Stimulated activated CD8-positive, alpha-beta memory T cell treated with anti-CD3 and anti-CD28 coated beads, Interleukin-4, amount 100 ng/mL, for 48 hours (primary cell): ENCODE measurements at regions not wholly inside any gene's neighbourhood (a gene's known extent, or its start where the extent isn't known, plus 50 kb on each side); places are given as distances from the start of the nearest gene placed in this dataset.
"Not testable (repeated sequence)": the region's sequence is repeated elsewhere in the genome, so short reads cannot be mapped to it uniquely, and the experiment has no call there.

Source experiments
- DNase-seq: peaks from one replicate; pipeline ENCODE4 v3.0.0-alpha.2; 2020

GRCh38 chr10:33100781-33101391, 142.9 kb upstream of the ITGB1 start:
- no peak for DNase-seq

DNA sequence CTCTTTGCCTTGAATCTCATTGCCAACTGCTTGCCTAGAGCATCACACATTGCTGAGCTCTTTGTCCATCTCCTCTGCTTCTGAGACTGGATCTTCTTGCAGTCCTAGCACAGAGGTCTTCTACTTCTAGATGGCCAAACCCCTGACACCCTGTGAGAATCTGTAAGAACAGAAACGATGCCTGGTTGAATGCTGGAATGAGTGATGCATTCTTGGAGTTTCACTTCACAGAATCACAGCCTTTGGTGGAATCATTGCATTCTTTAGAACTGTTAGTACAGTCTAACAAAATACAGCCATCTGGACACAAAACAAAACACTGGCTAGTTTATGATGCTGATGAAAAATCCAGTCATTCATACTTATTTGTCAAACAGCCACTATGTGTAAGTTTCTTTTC, 141.7 kb upstream of the ITGB1 start:
- no peak for DNase-seq

- DNase-seq = no peak
Observed at GRCh38 chr10:33098951-33099663, 141.1 kb upstream of the ITGB1 start.

DNA sequence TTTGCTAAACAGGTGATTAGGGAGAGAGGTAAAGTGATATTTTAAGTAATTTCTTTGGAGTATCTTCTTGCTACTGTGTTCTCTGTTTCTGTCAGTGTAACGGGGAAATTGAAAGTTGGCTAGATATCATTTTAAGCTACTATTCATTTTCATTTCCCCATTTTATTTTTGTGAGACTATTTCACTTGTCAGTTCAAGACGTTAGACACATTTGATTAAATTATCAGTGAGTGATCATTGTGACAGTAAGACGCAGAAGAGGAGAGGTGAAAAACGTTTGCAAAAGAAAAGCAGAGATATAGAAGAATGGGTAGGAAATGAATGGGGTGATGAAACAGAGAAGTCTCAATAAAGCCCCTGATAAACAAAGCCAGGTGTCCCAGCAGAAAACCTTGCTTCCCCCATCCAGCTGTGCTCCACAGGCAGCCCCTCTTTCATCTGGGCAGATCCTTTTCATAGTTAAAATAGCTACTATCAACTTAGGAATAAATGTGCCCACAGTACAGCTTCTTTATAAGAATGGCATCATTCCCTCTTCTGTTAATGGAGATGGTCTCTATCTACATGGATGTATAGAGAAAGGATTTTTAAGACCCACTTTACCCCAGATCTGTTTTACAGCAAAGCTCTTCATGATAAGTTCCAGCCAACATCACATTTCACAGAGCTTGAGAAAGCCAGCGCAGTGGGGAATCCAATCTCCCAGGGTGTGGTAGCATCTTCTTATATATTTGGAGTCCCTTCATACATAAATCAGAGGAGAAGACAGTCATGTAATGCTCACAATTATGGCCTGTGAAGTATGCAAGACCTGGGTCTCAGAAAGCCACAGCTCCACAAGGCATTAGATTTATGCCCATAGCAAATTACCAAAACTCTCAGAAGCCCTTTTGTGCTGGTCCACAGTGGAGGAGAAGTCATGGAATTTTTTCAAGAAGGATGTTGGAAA, 138.1 kb upstream of the ITGB1 start:
- DNase-seq = no peak

- no peak for DNase-seq
Observed at GRCh38 chr10:33094263-33095051, 136.4 kb upstream of the ITGB1 start.

- DNase-seq = no peak
Observed at GRCh38 chr10:33093362-33093761, 135.3 kb upstream of the ITGB1 start.

DNA sequence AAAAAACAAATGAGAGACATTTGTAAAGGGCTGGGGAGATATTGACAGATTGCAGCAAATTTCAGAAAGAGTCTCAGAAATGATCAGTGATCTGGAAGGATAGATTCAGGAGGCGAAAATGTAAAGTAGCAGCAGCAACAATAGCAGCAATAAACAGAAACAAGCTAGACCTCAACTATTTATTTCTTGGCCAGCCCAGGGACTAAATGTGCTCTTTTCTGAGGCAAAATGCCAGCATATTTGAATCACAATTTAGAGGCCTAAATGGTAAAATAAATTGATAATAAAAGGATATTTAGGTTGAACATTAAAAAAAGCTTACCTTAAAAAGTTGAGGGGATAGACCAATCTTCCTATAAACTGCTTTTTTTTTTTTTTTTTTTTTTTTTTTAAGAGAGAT, 134.6 kb upstream of the ITGB1 start:
- DNase-seq = no peak

- DNase-seq = no peak
Observed at GRCh38 chr10:33091201-33091600, 133.2 kb upstream of the ITGB1 start.

DNA sequence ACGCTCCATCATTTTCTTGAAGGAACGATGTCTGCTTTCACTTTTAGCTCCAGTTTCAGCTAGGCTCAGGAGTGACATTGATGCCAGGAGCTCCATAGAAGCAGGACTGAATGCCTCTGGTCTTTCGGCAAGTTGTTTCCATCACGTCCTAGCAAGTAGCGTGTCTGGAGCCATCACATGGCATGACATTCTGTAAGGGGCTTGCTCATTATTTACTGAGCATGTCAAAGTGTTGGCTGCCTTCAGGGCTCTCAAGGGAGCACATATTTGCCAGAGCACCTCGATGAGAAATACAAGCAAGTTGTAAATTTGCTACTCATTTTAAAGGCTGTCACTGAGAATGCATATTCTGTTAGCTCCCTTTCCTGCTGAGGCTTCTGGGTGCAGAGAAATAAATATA, 131.0 kb upstream of the ITGB1 start:
- DNase-seq = no peak

GRCh38 chr10:33087922-33088321, 129.9 kb upstream of the ITGB1 start:
- DNase-seq = no peak

DNA sequence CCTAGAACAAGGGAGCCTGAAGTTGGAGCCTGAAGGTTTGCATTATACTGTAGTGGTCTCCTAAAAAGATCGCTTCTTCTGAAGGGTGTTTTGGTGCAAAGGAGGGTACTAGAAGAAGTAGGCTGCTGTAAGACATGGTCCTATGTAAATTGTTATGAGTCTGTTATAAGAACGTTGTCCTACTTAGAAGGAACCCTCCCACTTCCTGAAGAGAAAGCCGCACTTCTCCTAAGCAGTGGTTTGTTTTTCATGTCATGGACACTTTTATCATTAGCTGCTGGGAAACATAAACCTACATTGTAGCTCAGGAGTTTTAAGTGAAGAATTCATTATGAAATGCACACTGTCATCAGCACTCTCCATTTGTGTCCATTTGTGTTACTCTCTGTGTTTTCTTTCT, 129.1 kb upstream of the ITGB1 start:
- no peak for DNase-seq

DNA sequence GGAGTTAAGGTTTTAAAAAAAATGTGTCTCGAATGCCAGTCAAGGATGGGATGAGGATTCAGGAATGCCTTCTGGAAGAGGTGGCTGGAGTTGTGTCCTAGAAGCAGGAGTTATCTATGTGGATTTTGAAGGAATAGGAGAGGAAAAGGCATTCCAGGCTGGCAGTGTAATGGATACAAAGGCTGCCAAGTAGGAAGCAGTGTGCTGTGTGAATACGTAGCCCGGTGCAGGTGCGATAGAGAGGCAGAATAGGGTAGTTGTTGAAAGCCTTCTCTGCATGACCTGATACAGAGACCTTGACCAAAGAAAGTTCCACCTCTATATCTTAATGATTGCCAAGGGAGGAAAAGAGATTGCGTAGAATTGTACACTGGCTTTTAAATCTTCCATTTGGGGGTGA, 128.1 kb upstream of the ITGB1 start:
- no peak for DNase-seq

- no peak for DNase-seq
Observed at GRCh38 chr10:33085313-33085833, 127.3 kb upstream of the ITGB1 start.

- no peak for DNase-seq
Observed at GRCh38 chr10:33084453-33084852, 126.4 kb upstream of the ITGB1 start.

- DNase-seq = no peak
Observed at GRCh38 chr10:33082373-33082895, 124.4 kb upstream of the ITGB1 start.

- DNase-seq = not testable (repeated sequence)
Observed at GRCh38 chr10:33080467-33080866, 122.4 kb upstream of the ITGB1 start.

DNA sequence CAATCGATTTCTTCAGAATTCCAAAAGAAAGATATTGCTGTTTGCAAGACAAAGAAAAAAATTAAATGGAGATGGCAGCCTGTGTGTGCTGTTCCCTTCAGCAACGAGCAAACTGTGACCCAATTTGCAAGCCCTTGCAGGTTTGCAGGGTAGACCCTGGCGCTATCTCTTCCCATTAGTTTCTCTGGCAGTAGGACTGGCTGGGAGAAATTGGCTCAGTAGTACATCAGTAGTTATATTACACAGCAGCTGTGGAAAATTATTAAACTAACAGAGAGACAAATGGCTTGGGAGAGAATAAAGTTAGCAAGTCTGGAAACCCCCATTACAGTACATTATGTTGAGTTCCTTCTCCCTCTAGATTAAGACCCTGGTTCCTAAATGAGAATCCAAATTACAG, 116.4 kb upstream of the ITGB1 start:
- DNase-seq = no peak

DNA sequence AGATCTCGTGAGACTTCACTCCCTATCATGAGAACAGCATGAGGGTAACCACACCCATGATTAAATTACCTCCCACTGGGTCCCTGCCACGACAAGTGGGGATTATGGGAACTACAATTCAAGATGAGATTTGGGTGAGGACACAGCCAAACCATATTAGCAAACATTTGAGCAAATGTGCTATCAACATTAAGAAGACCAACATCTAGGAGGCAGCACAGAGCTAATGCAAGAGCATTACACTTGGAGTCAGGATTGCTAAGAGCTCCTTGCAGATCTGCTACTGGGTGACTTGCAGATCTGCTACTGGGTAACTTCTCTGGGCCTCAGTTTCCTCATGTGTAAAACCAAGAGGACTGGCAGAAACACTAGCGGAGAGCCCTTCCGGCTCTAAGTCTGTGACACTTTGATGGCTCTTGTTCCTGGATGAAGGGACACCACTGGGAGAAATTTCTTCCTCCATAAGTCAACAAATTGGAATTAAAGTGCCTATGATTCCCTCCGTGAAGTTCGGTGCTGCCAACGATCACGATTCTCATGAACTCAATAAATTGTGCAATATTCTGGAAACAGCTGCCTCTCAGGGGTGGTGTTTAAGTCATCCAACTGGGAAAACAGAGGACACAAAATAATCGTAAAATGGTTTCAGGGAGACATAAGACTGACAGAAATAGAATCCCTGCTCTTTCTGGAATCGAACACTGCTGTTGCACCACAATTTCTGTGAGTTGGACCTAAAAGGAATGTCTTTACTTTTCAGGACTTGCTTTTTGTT, 115.8 kb upstream of the ITGB1 start:
- no peak for DNase-seq

- no peak for DNase-seq
Observed at GRCh38 chr10:33071857-33072256, 113.8 kb upstream of the ITGB1 start.

GRCh38 chr10:33070101-33070500, 112.1 kb upstream of the ITGB1 start:
- no peak for DNase-seq

- DNase-seq = no peak
Observed at GRCh38 chr10:33067917-33068316, 109.9 kb upstream of the ITGB1 start.

DNA sequence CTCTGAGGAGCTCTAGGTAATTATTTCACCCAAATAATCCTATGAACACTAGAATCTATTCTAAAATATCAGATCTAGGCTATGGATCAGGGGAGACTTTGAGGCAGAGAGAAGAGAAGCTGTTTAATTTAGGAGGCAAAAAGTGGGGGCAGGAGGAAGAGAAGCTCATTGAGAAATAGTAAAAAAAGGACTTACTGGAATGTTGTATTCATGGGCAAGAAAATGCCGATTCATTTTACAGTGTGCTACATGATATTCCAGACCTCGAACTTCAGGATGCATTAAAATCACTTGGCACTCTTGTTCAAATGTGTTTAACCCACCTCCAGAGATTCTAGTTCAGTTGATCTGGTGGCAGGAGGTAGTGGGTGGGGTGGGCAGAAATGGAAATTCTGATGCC, 109.5 kb upstream of the ITGB1 start:
- no peak for DNase-seq
